ENCODE measurements at regions not wholly inside any gene's neighbourhood (a gene's known extent, or its start where the extent isn't known, plus 50 kb on each side); places are given as distances from the start of the nearest gene placed in this dataset.
"Not testable (repeated sequence)": the region's sequence is repeated elsewhere in the genome, so short reads cannot be mapped to it uniquely, and the experiment has no call there.

DNA sequence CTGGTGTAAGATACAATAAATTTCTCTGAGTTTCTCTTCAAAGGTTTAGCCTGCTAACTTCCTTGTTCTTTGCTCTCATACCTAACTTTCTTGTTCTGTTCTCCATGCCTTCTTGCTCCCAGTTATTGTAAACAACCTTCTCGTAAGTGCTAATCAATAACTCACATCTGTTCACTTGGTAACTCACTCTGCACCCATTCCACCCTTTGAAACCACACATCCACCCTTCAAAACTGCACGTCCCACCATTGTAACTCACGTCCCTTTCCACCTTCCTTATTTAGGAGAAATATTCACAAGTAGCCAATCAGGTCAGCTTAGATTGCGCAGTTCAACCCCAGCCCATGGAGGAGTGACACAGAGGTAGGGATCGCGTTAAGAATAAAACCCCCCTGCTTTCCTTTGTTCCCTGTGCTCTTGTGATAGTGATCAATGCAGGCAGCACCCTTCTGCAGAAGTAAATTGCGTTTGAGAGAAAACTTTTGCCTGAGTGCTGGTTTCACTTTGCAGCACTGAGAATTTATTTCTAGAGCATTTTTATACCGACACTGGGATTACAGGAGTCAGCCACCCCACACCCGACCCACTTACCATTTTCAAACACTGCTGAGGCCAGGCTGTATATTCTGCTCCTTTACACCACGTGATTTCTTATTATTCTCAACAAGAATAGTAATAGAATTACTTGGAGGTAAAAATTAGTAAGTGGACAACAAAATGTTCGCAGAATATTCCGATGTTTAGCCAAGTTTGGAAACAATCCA, 789.2 kb upstream of the RGS18 start:
- no peak for DNase-seq

- DNase-seq, result no peak
Measured at GRCh38 chr1:191371626-191372025, 786.6 kb upstream of the RGS18 start.

GRCh38 chr1:191388283-191388682, 770.0 kb upstream of the RGS18 start:
- no peak for DNase-seq

- no peak for DNase-seq
Measured at GRCh38 chr1:191396622-191397021, 761.6 kb upstream of the RGS18 start.

DNA sequence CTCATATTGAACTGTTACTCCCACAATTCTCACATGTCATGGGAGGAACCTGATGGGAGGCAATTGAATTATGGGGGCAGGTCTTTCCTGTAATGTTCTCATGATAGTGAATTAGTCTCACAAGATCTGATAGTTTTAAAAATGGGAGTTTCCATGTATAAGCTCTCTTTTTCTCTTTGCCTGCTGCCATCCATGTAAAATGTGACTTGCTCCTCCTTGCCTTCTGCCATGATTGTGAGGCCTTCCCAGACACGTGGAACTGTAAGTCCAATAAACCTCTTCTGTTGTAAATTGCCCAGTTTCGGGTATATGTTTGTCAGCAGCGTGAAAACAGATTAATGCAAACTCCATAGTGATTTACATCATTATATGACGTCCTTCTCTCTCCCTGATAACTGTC, 759.7 kb upstream of the RGS18 start:
- no peak for DNase-seq

GRCh38 chr1:191405417-191405816, 752.8 kb upstream of the RGS18 start:
- DNase-seq, result no peak

DNA sequence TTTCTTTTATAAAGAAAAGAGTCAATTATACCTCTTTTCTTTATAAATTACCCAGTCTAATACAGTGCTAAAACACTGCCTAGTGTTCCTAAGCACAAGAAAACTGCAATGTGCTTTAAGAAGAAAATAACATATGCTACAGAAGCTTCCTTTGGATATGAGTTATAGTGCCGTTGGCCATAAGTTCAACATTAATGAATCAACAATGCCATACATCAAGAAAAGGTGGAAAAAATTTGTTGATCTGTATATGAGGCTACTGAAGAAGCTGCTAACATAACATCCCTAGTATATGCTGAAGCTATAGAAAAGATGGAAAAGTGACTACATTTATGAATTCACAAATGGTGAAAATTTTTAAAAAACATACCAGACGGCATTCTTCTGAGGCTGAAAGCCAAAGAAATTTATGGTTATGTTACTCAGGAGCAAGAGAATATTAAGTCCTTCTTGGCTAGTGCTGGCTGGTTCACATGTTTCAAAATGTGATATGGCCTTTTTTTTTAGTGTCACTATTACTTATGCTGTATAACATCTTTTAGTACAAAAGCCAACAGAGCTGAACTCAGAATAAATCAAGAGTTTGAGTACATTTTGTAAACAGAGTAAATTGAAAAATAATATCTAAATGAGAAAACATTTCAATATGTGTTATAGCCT, 743.2 kb upstream of the RGS18 start:
- DNase-seq, result no peak

DNA sequence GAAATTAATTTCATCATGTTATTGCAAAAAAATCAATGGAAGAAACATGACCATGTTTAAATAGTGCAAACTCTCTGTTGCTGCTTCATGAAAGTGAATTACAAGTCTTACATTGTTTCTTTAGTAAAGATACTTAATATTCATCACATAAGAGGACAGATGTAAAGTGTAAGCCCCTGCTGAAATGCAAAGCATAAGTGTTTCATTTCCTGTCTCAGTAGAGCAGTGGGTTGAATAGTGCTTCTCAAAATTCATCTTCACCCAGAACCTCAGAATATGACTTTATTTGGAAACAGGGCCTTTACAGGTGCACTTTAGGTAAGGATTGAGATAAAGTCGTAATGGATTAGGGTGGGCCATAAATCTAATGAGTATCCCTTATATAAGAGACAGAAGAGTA, 738.4 kb upstream of the RGS18 start:
- DNase-seq, result no peak

- DNase-seq, result no peak
Measured at GRCh38 chr1:191427593-191427992, 730.7 kb upstream of the RGS18 start.

DNA sequence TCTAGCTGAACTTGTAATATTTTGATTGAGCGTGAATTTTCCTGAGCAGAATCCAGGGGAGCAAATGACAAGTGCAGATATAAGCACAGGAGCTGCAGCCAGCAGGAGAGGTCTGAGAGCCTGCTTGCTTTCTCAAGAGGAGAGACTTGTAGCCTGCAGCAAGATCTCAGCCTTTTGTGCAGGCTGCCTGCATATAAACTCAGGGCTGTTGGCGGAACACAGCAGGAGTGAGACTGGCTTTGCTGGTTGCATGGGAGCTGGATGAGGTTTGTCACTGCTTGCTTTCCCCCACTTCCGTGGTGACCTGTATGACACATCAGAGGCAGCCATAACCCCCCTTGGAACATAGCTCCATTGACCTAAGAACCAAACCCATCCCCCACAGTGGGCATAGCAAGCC, 725.4 kb upstream of the RGS18 start:
- no peak for DNase-seq

DNA sequence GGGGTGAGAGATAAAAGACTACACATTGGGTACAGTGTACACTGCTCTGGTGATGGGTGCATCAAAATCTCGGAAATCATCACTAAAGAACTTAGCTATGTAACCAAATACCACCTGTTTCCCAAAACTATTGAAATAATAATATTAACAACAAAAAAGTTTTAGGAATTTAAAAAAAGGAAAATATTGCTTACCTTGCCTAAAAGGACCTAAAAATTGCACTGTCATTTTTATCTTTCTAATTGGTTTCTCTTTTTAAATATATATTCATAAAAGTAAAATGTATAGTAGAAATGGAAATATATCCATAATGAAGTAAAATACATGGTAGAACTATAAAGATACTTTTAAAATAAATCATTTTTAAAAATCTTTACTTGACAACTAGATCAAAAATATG, 719.3 kb upstream of the RGS18 start:
- DNase-seq, result no peak

DNA sequence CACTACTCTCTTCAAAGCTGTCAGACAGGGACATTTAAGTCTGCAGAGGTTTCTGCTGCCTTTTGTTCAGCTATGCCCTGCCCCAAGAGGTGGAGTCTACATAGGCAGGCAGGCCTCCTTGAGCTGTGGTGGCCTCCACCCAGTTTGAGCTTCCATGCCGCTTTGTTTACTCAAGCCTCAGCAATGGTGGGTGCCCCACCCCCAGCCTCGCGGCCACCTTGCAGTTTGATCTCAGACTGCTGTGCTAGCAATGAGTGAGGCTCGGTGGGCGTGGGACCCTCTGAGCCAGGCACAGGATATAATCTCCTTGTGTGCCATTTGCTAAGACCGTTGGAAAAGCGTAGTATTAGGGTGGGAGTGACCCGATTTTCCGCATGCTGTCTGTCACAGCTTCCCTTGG, 710.0 kb upstream of the RGS18 start:
- not testable (repeated sequence) for DNase-seq

- DNase-seq, result no peak
Measured at GRCh38 chr1:191452586-191452985, 705.7 kb upstream of the RGS18 start.

DNA sequence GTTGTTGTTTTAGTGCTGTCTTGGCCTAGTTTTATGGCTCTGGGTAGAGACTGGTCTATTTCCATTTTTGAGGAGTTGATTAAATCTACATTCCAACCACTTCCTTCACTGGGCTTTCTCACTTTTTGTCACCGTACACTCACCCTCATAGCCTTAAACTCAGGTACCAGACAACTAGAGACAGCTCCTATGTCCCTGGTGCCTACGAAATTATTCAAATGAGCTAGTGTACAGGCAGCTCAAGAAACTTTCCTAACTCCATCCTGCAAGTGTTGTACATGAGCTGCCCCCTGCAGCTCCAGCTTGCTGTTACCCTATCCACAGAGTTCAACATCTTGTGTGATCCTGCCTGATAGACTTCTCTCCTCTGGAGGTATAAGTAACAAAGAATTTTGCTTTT, 704.8 kb upstream of the RGS18 start:
- DNase-seq, result no peak

DNA sequence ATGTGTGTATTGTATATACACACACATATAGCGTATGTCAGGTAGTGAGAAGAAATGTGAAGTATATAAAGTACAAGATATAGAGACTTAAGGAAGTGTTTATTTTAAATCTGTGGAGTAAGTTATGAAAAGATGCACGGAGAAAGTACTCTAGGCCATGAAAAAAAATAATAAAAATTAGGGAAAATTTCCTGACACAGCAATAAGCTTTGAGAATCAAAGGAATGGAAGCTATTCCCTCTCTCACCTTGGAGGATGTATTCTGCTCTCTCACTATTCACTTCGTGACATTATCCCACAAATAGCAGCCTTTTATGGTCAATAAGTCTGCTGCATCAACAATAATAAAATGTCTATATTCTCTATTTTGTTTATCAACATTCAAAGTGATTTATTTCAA, 700.4 kb upstream of the RGS18 start:
- DNase-seq, result no peak

DNA sequence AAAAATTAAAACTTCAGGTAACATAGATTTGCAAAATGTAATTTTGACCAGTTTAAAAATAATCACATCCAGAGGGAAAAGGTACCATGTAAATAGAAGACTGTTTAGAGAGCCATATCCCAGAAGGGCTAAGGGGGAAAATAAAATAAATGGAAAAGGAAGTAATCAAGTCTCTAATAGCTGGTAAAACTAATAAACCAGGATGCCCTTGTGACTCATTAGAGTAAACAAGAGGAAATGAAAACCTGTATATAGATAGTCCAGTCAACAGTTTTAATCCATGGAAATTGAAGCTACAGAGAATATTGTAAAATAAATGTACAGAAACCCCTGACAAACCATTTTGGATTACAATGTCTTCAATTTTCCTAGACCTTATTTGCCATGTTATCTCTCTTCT, 698.0 kb upstream of the RGS18 start:
- DNase-seq, result no peak

DNA sequence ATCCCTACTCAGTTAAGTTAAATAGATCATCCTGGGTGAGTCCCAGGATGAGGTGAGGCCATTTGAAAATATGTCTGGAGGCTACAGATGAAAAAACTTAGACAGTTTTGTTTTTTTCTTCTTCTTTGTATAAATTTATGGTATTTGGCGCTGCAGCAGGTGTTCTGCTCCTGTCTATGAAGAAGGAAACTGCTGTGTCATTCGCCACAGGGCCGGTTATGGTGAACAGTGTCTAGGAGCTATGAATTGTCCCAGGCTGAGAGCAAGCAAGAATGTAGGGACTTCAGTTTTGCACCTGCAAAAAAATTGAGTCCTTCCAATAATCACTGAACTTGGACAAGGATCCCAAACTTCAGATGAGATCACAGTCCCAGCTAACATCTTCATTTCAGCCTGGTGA, 674.3 kb upstream of the RGS18 start:
- no peak for DNase-seq

- DNase-seq, result no peak
Measured at GRCh38 chr1:191490303-191490702, 668.0 kb upstream of the RGS18 start.

GRCh38 chr1:191495040-191495439, 663.2 kb upstream of the RGS18 start:
- no peak for DNase-seq

DNA sequence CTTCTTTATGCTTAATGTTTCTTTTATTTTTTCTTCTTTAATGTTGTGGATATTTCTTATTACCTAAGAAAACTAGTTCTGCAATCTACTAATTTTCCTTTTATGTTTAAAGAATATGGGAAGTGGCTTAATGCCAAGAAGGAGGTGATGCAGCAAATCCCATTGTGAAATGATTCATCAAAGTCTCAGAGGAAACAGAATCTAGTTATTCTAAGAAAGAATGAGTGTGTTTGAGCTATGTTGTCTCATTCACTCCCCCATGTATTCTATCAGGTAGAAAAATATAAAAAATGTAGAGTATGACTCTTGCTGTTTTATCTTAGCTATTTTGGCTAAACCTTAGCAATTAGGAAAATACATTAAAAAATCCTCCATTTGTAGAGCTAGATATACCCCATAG, 659.9 kb upstream of the RGS18 start:
- DNase-seq, result no peak

- DNase-seq, result no peak
Measured at GRCh38 chr1:191498825-191499224, 659.4 kb upstream of the RGS18 start.

GRCh38 chr1:191504999-191505398, 653.3 kb upstream of the RGS18 start:
- DNase-seq, result no peak

GRCh38 chr1:191508239-191508638, 650.0 kb upstream of the RGS18 start:
- DNase-seq, result no peak

- DNase-seq, result not testable (repeated sequence)
Measured at GRCh38 chr1:191511480-191511879, 646.8 kb upstream of the RGS18 start.

GRCh38 chr1:191517826-191518225, 640.4 kb upstream of the RGS18 start:
- DNase-seq, result no peak

Measured in NCI-H2227 treated with DMSO at 0.1 percent for 48 hours (cell line).